ENCODE measurements at regions not wholly inside any gene's neighbourhood (a gene's known extent, or its start where the extent isn't known, plus 50 kb on each side); places are given as distances from the start of the nearest gene placed in this dataset.

DNA sequence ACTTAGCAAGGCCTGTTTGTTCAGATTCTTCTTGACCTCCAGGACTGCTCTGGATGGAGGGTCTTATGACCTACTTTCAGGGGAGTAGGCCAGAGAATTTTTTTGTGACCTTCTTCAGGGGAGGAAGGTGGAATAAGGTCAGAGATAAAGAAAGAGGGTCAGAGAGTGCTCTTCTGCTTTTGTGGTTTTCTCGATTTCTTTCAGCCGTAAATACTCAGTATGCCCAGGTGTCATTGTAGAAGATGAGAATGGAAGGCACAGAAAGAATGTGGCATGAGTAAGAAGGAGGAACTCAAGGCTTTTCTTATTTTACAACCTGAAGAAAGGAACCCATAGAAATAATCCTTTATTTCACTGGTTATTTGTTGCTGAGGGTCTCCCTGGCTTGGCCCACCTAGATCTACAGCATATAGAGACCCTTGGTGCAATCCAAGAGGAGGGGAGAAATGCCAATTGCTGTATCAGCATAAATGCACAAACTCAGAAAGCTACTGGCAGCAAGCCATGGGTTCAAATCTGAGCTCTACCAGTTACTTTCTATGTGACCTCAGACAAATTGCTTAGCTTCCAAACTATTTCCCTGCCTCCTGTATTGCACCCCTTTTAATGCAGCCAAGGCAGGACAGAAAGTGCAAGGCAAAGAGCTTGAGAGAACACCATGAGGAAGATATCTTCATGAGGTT lies 68.0 kb downstream of the OLIG3 start:
- TF ChIP-seq, protein P1, sequence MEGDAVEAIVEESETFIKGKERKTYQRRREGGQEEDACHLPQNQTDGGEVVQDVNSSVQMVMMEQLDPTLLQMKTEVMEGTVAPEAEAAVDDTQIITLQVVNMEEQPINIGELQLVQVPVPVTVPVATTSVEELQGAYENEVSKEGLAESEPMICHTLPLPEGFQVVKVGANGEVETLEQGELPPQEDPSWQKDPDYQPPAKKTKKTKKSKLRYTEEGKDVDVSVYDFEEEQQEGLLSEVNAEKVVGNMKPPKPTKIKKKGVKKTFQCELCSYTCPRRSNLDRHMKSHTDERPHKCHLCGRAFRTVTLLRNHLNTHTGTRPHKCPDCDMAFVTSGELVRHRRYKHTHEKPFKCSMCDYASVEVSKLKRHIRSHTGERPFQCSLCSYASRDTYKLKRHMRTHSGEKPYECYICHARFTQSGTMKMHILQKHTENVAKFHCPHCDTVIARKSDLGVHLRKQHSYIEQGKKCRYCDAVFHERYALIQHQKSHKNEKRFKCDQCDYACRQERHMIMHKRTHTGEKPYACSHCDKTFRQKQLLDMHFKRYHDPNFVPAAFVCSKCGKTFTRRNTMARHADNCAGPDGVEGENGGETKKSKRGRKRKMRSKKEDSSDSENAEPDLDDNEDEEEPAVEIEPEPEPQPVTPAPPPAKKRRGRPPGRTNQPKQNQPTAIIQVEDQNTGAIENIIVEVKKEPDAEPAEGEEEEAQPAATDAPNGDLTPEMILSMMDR (IDR thresholded peaks at IDR 0.05): no peak
- ATAC-seq: no peak
- H3K4me1 ChIP-seq: no peaks in the 10 kb centered on the region
- no peak overlapping the region for H3K27ac ChIP-seq
- H3K27me3 ChIP-seq (ENCODE audit: insufficient read depth in 3 of 3, low read length in 2 of 3): no peaks in the 10 kb centered on the region
- WGBS, 3 donors: 64 to 68% (median 66%) methylated on average over 2 of the region's 2 CpGs
- H3K4me3 ChIP-seq: no peak overlapping the region
- no peaks in the 10 kb centered on the region for H3K36me3 ChIP-seq (ENCODE audit: insufficient read depth in 1 of 2, low read depth in 1 of 2)
- no peaks in the 10 kb centered on the region for H3K9me3 ChIP-seq
- no peak for DNase-seq
- intact Hi-C loops (cut with DNase I): no loop called here

DNA sequence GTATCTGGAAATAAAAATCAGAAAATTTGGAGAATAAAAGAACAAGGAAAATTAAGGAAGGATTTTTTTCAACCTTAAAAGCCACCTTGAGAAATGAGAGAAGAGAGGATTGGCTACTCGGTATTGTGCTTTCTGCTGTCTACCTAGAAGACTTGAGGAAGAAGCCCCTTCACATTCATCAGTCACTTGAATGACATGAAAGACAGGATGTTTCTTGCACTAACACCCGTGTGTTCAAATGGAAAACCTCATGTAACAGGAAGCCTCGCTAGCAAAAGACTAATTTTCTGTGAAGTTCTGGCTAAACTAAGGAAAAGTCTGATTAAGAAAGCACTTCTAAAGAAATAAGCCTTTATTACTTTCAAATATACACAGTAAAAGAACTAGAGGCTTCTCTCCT lies 69.9 kb downstream of the OLIG3 start:
- ATAC-seq: no peak
- 31 to 32% (median 31%) methylated on average over 3 of the region's 3 CpGs for WGBS, 3 donors

DNA sequence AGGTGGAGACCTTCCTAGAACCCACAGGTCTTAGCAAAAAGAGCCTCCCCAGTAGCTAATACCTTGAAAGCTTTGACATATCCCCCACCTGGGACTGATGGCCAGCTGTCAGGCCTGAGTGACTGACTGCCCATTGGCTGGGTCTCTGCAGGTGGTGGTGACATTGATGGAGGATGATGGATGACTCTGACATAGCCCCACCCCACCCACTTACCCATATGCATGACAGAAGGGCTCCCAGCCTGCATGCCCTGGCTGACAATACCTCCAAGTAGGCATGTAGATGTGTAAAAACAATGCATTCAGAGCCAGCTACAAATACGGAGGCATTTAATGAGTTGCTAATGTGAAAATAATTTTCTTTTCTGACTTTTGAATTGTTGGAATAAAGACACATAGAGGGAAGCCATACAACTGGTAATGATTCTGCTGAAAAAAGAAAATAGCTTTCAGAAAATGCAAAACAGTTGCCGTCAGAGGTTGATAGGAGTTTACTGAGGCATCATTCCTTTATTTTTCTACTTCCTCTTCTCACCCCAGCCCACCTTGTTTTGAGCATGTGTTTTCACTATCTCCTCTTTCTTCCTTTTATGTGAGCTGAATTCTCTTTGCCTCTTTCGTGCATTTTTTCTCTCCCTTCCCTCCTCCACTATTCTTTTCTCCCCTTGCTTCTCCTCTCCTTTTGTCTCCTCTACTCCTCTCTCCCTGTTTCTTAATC lies 70.6 kb downstream of the OLIG3 start:
- Histone ChIP-seq H3K36me3 (ENCODE audit: insufficient read depth in 1 of 2, low read depth in 1 of 2) (no peaks in the 10 kb centered on the region), H3K27me3 (ENCODE audit: insufficient read depth in 3 of 3, low read length in 2 of 3) (no peaks in the 10 kb centered on the region), H3K4me3 (no peak overlapping the region), H3K9me3 (no peaks in the 10 kb centered on the region), H3K27ac (no peak overlapping the region), H3K4me1 (no peaks in the 10 kb centered on the region)
- ATAC-seq (no peak), DNase-seq (no peak)
- intact Hi-C loops (cut with DNase I): no loop called here
- WGBS, 3 donors: 44 to 53% (median 45%) methylated on average over 3 of the region's 3 CpGs
- TF ChIP-seq, protein P1 (IDR thresholded peaks at IDR 0.05): no peak

More for the DNA sequence above, 69.9 kb downstream of the OLIG3 start:
- Histone ChIP-seq H3K4me1 (no peaks in the 10 kb centered on the region), H3K4me3 (no peak overlapping the region), H3K27ac (no peak overlapping the region), H3K27me3 (ENCODE audit: insufficient read depth in 3 of 3, low read length in 2 of 3) (no peaks in the 10 kb centered on the region), H3K9me3 (no peaks in the 10 kb centered on the region), H3K36me3 (ENCODE audit: insufficient read depth in 1 of 2, low read depth in 1 of 2) (no peaks in the 10 kb centered on the region)
- TF ChIP-seq, protein P1 (IDR thresholded peaks at IDR 0.05): no peak
- intact Hi-C loops (cut with DNase I): no loop called here
- DNase-seq: no peak

DNA sequence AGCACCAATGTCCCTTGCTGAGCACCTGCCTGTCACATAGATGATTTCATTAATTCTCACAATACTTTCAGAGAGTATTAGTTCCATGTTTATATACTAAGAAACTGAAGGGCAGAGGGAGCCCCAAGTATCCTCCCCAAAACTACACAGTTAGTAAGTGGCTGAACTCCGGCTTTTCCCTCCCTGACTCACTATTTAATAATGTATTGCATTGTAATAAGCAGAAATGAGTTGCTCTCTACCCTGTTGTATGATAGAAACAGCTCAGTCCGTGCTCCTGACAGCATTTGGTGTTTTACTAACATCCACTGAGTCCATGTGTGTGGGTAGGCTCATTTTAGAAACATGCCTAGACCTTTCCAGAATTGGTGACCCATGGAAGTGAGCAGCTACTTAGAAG lies 76.8 kb downstream of the OLIG3 start:
- no peaks in the 10 kb centered on the region for H3K27me3 ChIP-seq (ENCODE audit: insufficient read depth in 3 of 3, low read length in 2 of 3)
- no peak overlapping the region for H3K27ac ChIP-seq
- no peak for ATAC-seq
- WGBS, 3 donors: 76 to 88% (median 81%) methylated on average over 2 of the region's 2 CpGs
- DNase-seq: no peak
- no peaks in the 10 kb centered on the region for H3K36me3 ChIP-seq (ENCODE audit: insufficient read depth in 1 of 2, low read depth in 1 of 2)
- no peaks in the 10 kb centered on the region for H3K9me3 ChIP-seq
- no peak overlapping the region for H3K4me3 ChIP-seq
- intact Hi-C loops (cut with DNase I): loop anchor here (5.0 to 10.0 kb wide), 2 partner anchors 145 to 323 kb away; no protein-coding TSS in a partner anchor
- peaks cover 7% of the 10 kb centered on the region for H3K4me1 ChIP-seq
- TF ChIP-seq, protein P1 (IDR thresholded peaks at IDR 0.05): no peak
